Caco-2 (cell line): ENCODE measurements at regions not wholly inside any gene's neighbourhood (a gene's known extent, or its start where the extent isn't known, plus 50 kb on each side); places are given as distances from the start of the nearest gene placed in this dataset.

Experiments used
- BruUV-seq: library from RNA; stranded (reverse); fragments of 400-500 nt; replicated peaks from 2 replicates; lab custom pipeline; 2021; lab: Mats Ljungman, UMichigan
- CTCF ChIA-PET: fragments of 300-600 bp; sonication (Branson Sonifier 250); formaldehyde crosslinking; loops from one replicate; lab custom pipeline; 2022; ENCODE audit warnings: antibody characterized with exemption; lab: Charles Lee
- POLR2A ChIA-PET: fragments of 300-600 bp; sonication (Branson Sonifier 250); formaldehyde crosslinking; loops from one replicate; lab custom pipeline; 2022; ENCODE audit warnings: antibody characterized with exemption; lab: Charles Lee
- DNase-seq, 2 experiments: peaks; one replicate each; pipeline versions ENCODE4 v3.0.0 to v3.0.0-alpha.2; 2020 to 2022
- H3K27me3 ChIP-seq: replicated peaks from 2 replicates; pipeline ENCODE4 v1.6.0; 2011; ENCODE audit warnings: low read length; ENCODE audit not compliant: control insufficient read depth, insufficient read depth
- H3K36me3 ChIP-seq: 2 replicates; pipeline ENCODE4 v1.5.1; 2011; ENCODE audit warnings: low read length; ENCODE audit not compliant: control insufficient read depth, insufficient read depth
- H3K4me1 ChIP-seq: fragments of 250-450 bp; sonication (Bioruptor Pico); 2 replicates; pipeline ENCODE4 v1.5.1; 2020; ENCODE audit warnings: mild to moderate bottlenecking
- H3K4me3 ChIP-seq: 2 replicates; pipeline ENCODE4 v1.5.1; 2011; ENCODE audit warnings: low read depth, mild to moderate bottlenecking, control low read depth, low read length
- H3K9me3 ChIP-seq: fragments of 250-450 bp; sonication (Bioruptor Pico); 2 replicates; pipeline ENCODE4 v1.5.1; 2020; ENCODE audit warnings: mild to moderate bottlenecking, moderate library complexity
- H3K27ac Mint-ChIP-seq: one replicate; pipeline ENCODE4 v1.8.0; 2022; ENCODE audit warnings: mixed read lengths; ENCODE audit not compliant: unreplicated experiment
- H3K27me3 Mint-ChIP-seq: one replicate; pipeline ENCODE4 v1.8.0; 2022; ENCODE audit warnings: mixed read lengths; ENCODE audit not compliant: insufficient read depth, unreplicated experiment
- H3K36me3 Mint-ChIP-seq: one replicate; pipeline ENCODE4 v1.8.0; 2022; ENCODE audit warnings: mild to moderate bottlenecking, mixed read lengths; ENCODE audit not compliant: insufficient read depth, unreplicated experiment
- H3K4me1 Mint-ChIP-seq: one replicate; pipeline ENCODE4 v1.8.0; 2022; ENCODE audit warnings: low read depth, mixed read lengths; ENCODE audit not compliant: unreplicated experiment
- H3K4me3 Mint-ChIP-seq: one replicate; pipeline ENCODE4 v1.8.0; 2022; ENCODE audit warnings: mild to moderate bottlenecking, moderate library complexity, mixed read lengths; ENCODE audit not compliant: unreplicated experiment
- H3K9me3 Mint-ChIP-seq: one replicate; pipeline ENCODE4 v1.8.0; 2022; ENCODE audit warnings: mixed read lengths; ENCODE audit not compliant: unreplicated experiment
- CTCF ChIP-seq, 2 experiments: fragments of 200-600 bp in 1 of 2; IDR thresholded peaks; 1 replicate in 1 of 2; 2 replicates in 1 of 2; pipeline versions ENCODE4 v1.5.1 to v1.8.0; 2011 to 2022; ENCODE audit warnings: antibody characterized with exemption in 1 of 2, control low read depth in 1 of 2, inconsistent platforms in 1 of 2, low read depth in 1 of 2, low read length in 1 of 2, mild to moderate bottlenecking in 1 of 2, moderate library complexity in 1 of 2; ENCODE audit not compliant: insufficient read depth in 1 of 2, severe bottlenecking in 1 of 2, unreplicated experiment in 1 of 2
- intact Hi-C: fragments of 100-400 bp; cut with micrococcal nuclease; formaldehyde crosslinking; loops from one replicate; pipeline ENCODE4 v1.10.0; 2022; ENCODE audit not compliant: unreplicated experiment

GRCh38 chr9:79371301-79371700 is 200.5 kb upstream of the TLE4 start:
- intact Hi-C loops: no loop called here
- Histone ChIP-seq H3K27me3 (no peaks in the 10 kb centered on the region), H3K4me1 (no peaks in the 10 kb centered on the region), H3K36me3 (no peaks in the 10 kb centered on the region), H3K9me3 (no peaks in the 10 kb centered on the region), H3K4me3 (no peak overlapping the region)
- ChIA-PET CTCF (no interaction called here), POLR2A (no interaction called here)
- H3K4me3 Mint-ChIP-seq: no peak overlapping the region
- TF ChIP-seq CTCF (IDR thresholded peaks at IDR 0.05; ENCODE audit: insufficient read depth in 1 of 2, low read depth in 1 of 2, low read length in 1 of 2, severe bottlenecking in 1 of 2, unreplicated experiment in 1 of 2): no peak
- no TSS peak for BruUV-seq
- H3K36me3 Mint-ChIP-seq: no peaks in the 10 kb centered on the region
- no peak for DNase-seq
- H3K9me3 Mint-ChIP-seq: no peaks in the 10 kb centered on the region
- H3K27ac Mint-ChIP-seq: no peak overlapping the region
- no peaks in the 10 kb centered on the region for H3K27me3 Mint-ChIP-seq
- H3K4me1 Mint-ChIP-seq: no peaks in the 10 kb centered on the region

- Histone ChIP-seq H3K9me3 (no peaks in the 10 kb centered on the region), H3K4me1 (no peaks in the 10 kb centered on the region), H3K36me3 (no peaks in the 10 kb centered on the region), H3K4me3 (no peak overlapping the region), H3K27me3 (no peaks in the 10 kb centered on the region)
- Mint-ChIP-seq H3K4me1 (no peaks in the 10 kb centered on the region), H3K9me3 (no peaks in the 10 kb centered on the region), H3K36me3 (no peaks in the 10 kb centered on the region), H3K27ac (no peak overlapping the region), H3K4me3 (no peak overlapping the region), H3K27me3 (no peaks in the 10 kb centered on the region)
- DNase-seq: no peak
- TF ChIP-seq CTCF (IDR thresholded peaks at IDR 0.05; ENCODE audit: insufficient read depth in 1 of 2, low read depth in 1 of 2, low read length in 1 of 2, severe bottlenecking in 1 of 2, unreplicated experiment in 1 of 2): no peak
- ChIA-PET POLR2A (no interaction called here), CTCF (no interaction called here)
- intact Hi-C loops: no loop called here
- BruUV-seq: no TSS peak
Observed at GRCh38 chr9:79371948-79372555, 199.7 kb upstream of the TLE4 start.

- Mint-ChIP-seq H3K9me3 (no peaks in the 10 kb centered on the region), H3K27me3 (no peaks in the 10 kb centered on the region), H3K36me3 (no peaks in the 10 kb centered on the region), H3K4me3 (no peak overlapping the region), H3K27ac (no peak overlapping the region), H3K4me1 (no peaks in the 10 kb centered on the region)
- no peaks in the 10 kb centered on the region for H3K27me3 ChIP-seq
- no peaks in the 10 kb centered on the region for H3K36me3 ChIP-seq
- no TSS peak for BruUV-seq
- CTCF ChIA-PET: no interaction called here
- POLR2A ChIA-PET: no interaction called here
- no peak for TF ChIP-seq CTCF (IDR thresholded peaks at IDR 0.05; ENCODE audit: insufficient read depth in 1 of 2, low read depth in 1 of 2, low read length in 1 of 2, severe bottlenecking in 1 of 2, unreplicated experiment in 1 of 2)
- DNase-seq: no peak
- H3K4me1 ChIP-seq: no peaks in the 10 kb centered on the region
- H3K4me3 ChIP-seq: no peak overlapping the region
- intact Hi-C loops: no loop called here
- no peaks in the 10 kb centered on the region for H3K9me3 ChIP-seq
Observed at GRCh38 chr9:79377339-79377855, 194.4 kb upstream of the TLE4 start.
